Fibroblast of lung (primary cell): ENCODE measurements at regions not wholly inside any gene's neighbourhood (a gene's known extent, or its start where the extent isn't known, plus 50 kb on each side); places are given as distances from the start of the nearest gene placed in this dataset.

Experiments used
- DNase-seq, 2 donors: peaks; one replicate each; pipeline versions ENCODE4 v3.0.0 to v3.0.0-alpha.2; 2010; ENCODE audit warnings: low read depth in 2 of 2
- H2AFZ ChIP-seq: 2 replicates; pipeline ENCODE4 v1.5.1; 2012; ENCODE audit warnings: low read length, control low read depth, inconsistent platforms
- H3K27ac ChIP-seq: 2 replicates; pipeline ENCODE4 v1.5.1; 2011; ENCODE audit warnings: low read length, control low read depth; ENCODE audit not compliant: insufficient read depth
- H3K27me3 ChIP-seq: 2 replicates; pipeline ENCODE4 v1.5.1; 2011; ENCODE audit warnings: mild to moderate bottlenecking, low read length; ENCODE audit not compliant: control insufficient read depth, insufficient read depth
- H3K36me3 ChIP-seq: 2 replicates; pipeline ENCODE4 v1.5.1; 2011; ENCODE audit warnings: low read length; ENCODE audit not compliant: control insufficient read depth, insufficient read depth
- H3K4me1 ChIP-seq: 2 replicates; pipeline ENCODE4 v1.5.1; 2011; ENCODE audit warnings: low read length; ENCODE audit not compliant: control insufficient read depth, insufficient read depth; ENCODE audit errors: extremely low read depth
- H3K4me2 ChIP-seq: 2 replicates; pipeline ENCODE4 v1.5.1; 2011; ENCODE audit warnings: low read length, control low read depth; ENCODE audit not compliant: insufficient read depth; ENCODE audit errors: extremely low read depth
- H3K4me3 ChIP-seq, 4 experiments: fragments of 200-600 bp in 1 of 4; sonication (generic) in 1 of 4; replicated peaks in 1 of 4; 2 replicates each; pipeline ENCODE4 v1.5.1; 2011 to 2016; ENCODE audit warnings: low read length in 4 of 4, low read depth in 3 of 4, mild to moderate bottlenecking in 3 of 4, control low read depth in 2 of 4, inconsistent platforms in 1 of 4, mixed read lengths in 1 of 4; ENCODE audit not compliant: insufficient read depth in 1 of 4; ENCODE audit errors: control extremely low read depth in 1 of 4
- H3K79me2 ChIP-seq: 2 replicates; pipeline ENCODE4 v1.5.1; 2012; ENCODE audit warnings: mild to moderate bottlenecking, low read length, inconsistent platforms; ENCODE audit not compliant: control insufficient read depth, insufficient read depth
- H3K9ac ChIP-seq: 2 replicates; pipeline ENCODE4 v1.5.1; 2011; ENCODE audit warnings: mild to moderate bottlenecking, low read length, control low read depth; ENCODE audit not compliant: insufficient read depth
- H3K9me3 ChIP-seq: 2 replicates; pipeline ENCODE4 v1.5.1; 2012; ENCODE audit warnings: low read depth, low read length; ENCODE audit not compliant: control insufficient read depth, insufficient read depth
- H4K20me1 ChIP-seq: 2 replicates; pipeline ENCODE4 v1.5.1; 2011; ENCODE audit warnings: low read length; ENCODE audit not compliant: control insufficient read depth, insufficient read depth; ENCODE audit errors: extremely low read depth
- EZH2 ChIP-seq: IDR thresholded peaks from 2 replicates; pipeline ENCODE4 v1.5.1; 2012; ENCODE audit warnings: low read length, control low read depth, mild to moderate bottlenecking; ENCODE audit errors: missing control alignments
- TF ChIP-seq, protein P1 (sequence below), 2 donors: IDR thresholded peaks in 1 of 2; conservative IDR thresholded peaks in 1 of 2; 1 replicate in 1 of 2; 2 replicates in 1 of 2; pipeline ENCODE4 v1.5.1; 2011 to 2012; ENCODE audit warnings: low read length in 2 of 2, control low read depth in 1 of 2, inconsistent platforms in 1 of 2, low read depth in 1 of 2, mild to moderate bottlenecking in 1 of 2

DNA sequence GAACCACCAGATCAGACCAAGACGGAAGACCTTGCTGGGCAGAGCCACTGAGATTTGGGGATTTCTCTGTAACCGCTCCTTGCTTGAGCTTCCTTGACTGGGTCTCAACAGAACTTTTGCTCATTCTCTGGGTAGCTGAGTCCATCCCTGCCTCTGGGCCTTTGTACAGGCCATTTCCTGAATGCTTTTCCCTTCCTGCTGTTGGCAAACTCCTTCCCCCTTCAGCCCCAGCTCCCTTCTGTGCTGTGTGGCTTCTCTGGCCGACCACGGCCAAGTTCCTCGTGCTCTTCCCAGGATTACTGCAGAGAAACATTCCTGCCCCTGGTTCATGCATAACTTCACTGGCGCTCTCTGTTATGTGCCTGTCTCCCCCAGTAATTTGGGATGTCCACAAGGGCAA lies 150.5 kb upstream of the GPR26 start:
- TF ChIP-seq, protein P1, sequence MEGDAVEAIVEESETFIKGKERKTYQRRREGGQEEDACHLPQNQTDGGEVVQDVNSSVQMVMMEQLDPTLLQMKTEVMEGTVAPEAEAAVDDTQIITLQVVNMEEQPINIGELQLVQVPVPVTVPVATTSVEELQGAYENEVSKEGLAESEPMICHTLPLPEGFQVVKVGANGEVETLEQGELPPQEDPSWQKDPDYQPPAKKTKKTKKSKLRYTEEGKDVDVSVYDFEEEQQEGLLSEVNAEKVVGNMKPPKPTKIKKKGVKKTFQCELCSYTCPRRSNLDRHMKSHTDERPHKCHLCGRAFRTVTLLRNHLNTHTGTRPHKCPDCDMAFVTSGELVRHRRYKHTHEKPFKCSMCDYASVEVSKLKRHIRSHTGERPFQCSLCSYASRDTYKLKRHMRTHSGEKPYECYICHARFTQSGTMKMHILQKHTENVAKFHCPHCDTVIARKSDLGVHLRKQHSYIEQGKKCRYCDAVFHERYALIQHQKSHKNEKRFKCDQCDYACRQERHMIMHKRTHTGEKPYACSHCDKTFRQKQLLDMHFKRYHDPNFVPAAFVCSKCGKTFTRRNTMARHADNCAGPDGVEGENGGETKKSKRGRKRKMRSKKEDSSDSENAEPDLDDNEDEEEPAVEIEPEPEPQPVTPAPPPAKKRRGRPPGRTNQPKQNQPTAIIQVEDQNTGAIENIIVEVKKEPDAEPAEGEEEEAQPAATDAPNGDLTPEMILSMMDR (conservative IDR thresholded peaks at IDR 0.05 in 1 of 2, IDR thresholded peaks at IDR 0.05 in 1 of 2; ENCODE audit: low read depth in 1 of 2, low read length in 2 of 2), result no peak
- TF ChIP-seq EZH2, result no peak
- Histone ChIP-seq H2AFZ (no peak overlapping the region), H3K27ac (no peak overlapping the region), H3K36me3 (no peaks in the 10 kb centered on the region), H3K4me1 (no peaks in the 10 kb centered on the region), H3K4me3 (no peak overlapping the region), H3K27me3 (no peaks in the 10 kb centered on the region), H3K9ac (no peak overlapping the region), H3K79me2 (no peaks in the 10 kb centered on the region), H4K20me1 (no peaks in the 10 kb centered on the region), H3K4me2 (no peak overlapping the region), H3K9me3 (no peaks in the 10 kb centered on the region)
- no peak for DNase-seq

DNA sequence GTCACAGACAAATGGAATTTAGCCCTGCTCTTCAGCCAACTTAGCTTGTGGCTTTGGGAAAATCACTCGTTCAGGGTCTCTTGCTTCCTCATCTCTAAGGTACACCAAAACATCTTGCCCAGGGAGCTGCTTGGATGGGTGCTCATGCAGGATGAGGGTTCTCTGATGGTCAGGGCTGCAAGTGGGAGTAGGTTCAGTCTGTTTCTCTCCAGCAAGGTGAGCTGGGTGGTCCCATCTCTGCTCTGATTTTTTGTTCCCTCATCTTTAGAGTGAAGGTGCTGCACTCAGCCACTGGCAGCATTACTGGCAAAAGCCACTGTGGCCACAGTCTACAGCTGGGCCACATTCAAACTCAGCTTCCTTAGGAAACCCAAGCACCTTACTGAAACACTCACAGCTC lies 149.9 kb upstream of the GPR26 start:
- TF ChIP-seq, protein P1 (conservative IDR thresholded peaks at IDR 0.05 in 1 of 2, IDR thresholded peaks at IDR 0.05 in 1 of 2; ENCODE audit: low read depth in 1 of 2, low read length in 2 of 2), result no peak
- TF ChIP-seq EZH2, result no peak
- Histone ChIP-seq H3K27me3 (no peaks in the 10 kb centered on the region), H3K36me3 (no peaks in the 10 kb centered on the region), H4K20me1 (no peaks in the 10 kb centered on the region), H3K4me1 (no peaks in the 10 kb centered on the region), H2AFZ (no peak overlapping the region), H3K9me3 (no peaks in the 10 kb centered on the region), H3K4me2 (no peak overlapping the region), H3K79me2 (no peaks in the 10 kb centered on the region), H3K4me3 (no peak overlapping the region), H3K9ac (no peak overlapping the region), H3K27ac (no peak overlapping the region)
- DNase-seq, result no peak

DNA sequence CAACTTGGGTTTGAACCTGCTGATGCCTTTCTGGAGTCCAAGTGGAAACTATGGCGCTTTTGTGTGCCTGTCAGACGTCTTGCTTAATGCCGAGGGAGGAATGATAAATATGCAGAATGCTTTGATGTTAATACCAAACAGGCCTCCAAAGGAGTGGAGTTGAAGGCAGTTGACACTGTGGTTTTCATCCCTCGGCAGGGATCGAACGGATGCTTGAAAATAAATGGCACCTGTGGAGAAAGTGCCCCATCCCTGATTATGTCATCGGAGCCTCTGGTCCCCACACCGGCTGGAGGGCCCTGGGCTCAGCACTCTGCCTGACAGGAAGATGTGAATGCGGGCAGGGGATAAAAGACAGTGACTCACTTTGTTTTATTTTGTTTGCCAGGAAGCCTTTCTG lies 148.7 kb upstream of the GPR26 start:
- Histone ChIP-seq H3K4me3 (no peak overlapping the region), H3K27me3 (no peaks in the 10 kb centered on the region), H4K20me1 (no peaks in the 10 kb centered on the region), H2AFZ (no peak overlapping the region), H3K4me2 (no peak overlapping the region), H3K27ac (no peak overlapping the region), H3K9ac (no peak overlapping the region), H3K79me2 (no peaks in the 10 kb centered on the region), H3K9me3 (no peaks in the 10 kb centered on the region), H3K4me1 (no peaks in the 10 kb centered on the region), H3K36me3 (no peaks in the 10 kb centered on the region)
- TF ChIP-seq, protein P1 (conservative IDR thresholded peaks at IDR 0.05 in 1 of 2, IDR thresholded peaks at IDR 0.05 in 1 of 2; ENCODE audit: low read depth in 1 of 2, low read length in 2 of 2), result no peak
- no peak for TF ChIP-seq EZH2
- DNase-seq, result no peak
